HCT116 (cell line): ENCODE measurements at regions not wholly inside any gene's neighbourhood (a gene's known extent, or its start where the extent isn't known, plus 50 kb on each side); places are given as distances from the start of the nearest gene placed in this dataset.

Experiments used
- ATAC-seq: fragments of 200-7000 bp; cut with Tn5 transposase; 2 replicates; pipeline ENCODE4 v1.9.1; 2020; ENCODE audit warnings: mild to moderate bottlenecking, moderate library complexity
- BruUV-seq: library from RNA; stranded (reverse); fragments of 400-500 nt; replicated peaks from 2 replicates; lab custom pipeline; 2021; lab: Mats Ljungman, UMichigan
- CTCF ChIA-PET: fragments of 300-600 bp; sonication (Branson Sonifier 250); formaldehyde crosslinking; loops from one replicate; lab custom pipeline; 2021; ENCODE audit warnings: antibody characterized with exemption; lab: Charles Lee
- POLR2A ChIA-PET: fragments of 300-600, 350-600 bp; sonication (Branson Sonifier 250); formaldehyde crosslinking; loops from one replicate; lab custom pipeline; 2021; ENCODE audit warnings: antibody characterized with exemption; lab: Charles Lee
- RAD21 ChIA-PET, 2 experiments: fragments of 300-600 bp; sonication (Branson Sonifier 250); formaldehyde crosslinking; loops; one replicate each; lab custom pipeline; 2023; ENCODE audit warnings: low total read pairs in 2 of 2; ENCODE audit not compliant: uncharacterized antibody in 2 of 2, unreplicated experiment in 2 of 2, low non-redundant PET in 1 of 2; lab: Charles Lee
- DNase-seq: peaks from one replicate; pipeline ENCODE4 v3.0.0-alpha.2; 2010; ENCODE audit warnings: low read depth, low spot score
- H2AFZ ChIP-seq: fragments of 200-600 bp; shearing (Covaris generic), sonication (generic); 2 replicates; pipeline ENCODE4 v1.6.1; 2017; ENCODE audit warnings: low read depth, mixed run types, mixed read lengths, antibody characterized with exemption, low read length; ENCODE audit not compliant: poor library complexity, severe bottlenecking
- H3K27ac ChIP-seq: 2 replicates; pipeline ENCODE4 v1.5.1; 2012; ENCODE audit warnings: low read depth, low read length
- H3K27me3 ChIP-seq: fragments of 200-600 bp; sonication (generic); 2 replicates; pipeline ENCODE4 v1.6.1; 2016; ENCODE audit warnings: mixed run types, low read length, mixed read lengths; ENCODE audit not compliant: insufficient read depth
- H3K36me3 ChIP-seq, 2 experiments: fragments of 200-500 bp in 1 of 2; fragments of 200-600 bp in 1 of 2; sonication (Bioruptor generic) in 1 of 2; sonication (generic) in 1 of 2; 2 replicates each; pipeline versions ENCODE4 v1.5.1 to v1.6.1; 2014 to 2016; ENCODE audit warnings: low read length in 2 of 2, inconsistent platforms in 1 of 2, mixed read lengths in 1 of 2, mixed run types in 1 of 2; ENCODE audit not compliant: insufficient read depth in 2 of 2, control insufficient read depth in 1 of 2
- H3K4me1 ChIP-seq, 2 experiments: fragments of 200-600 bp in 1 of 2; sonication (generic) in 1 of 2; 2 replicates each; pipeline versions ENCODE4 v1.5.1 to v1.6.1; 2012 to 2017; ENCODE audit warnings: low read length in 2 of 2, inconsistent platforms in 1 of 2, mild to moderate bottlenecking in 1 of 2, mixed read lengths in 1 of 2, mixed run types in 1 of 2, moderate library complexity in 1 of 2; ENCODE audit not compliant: insufficient read depth in 2 of 2, control insufficient read depth in 1 of 2
- H3K4me2 ChIP-seq: fragments of 200-600 bp; sonication (generic); 2 replicates; pipeline ENCODE4 v1.6.1; 2017; ENCODE audit warnings: mixed run types, low read length, mixed read lengths
- H3K4me3 ChIP-seq, 2 experiments: fragments of 200-600 bp in 1 of 2; sonication (generic) in 1 of 2; replicated peaks in 1 of 2; 2 replicates each; pipeline ENCODE4 v1.5.1; 2011 to 2016; ENCODE audit warnings: low read length in 2 of 2, control low read depth in 1 of 2, low read depth in 1 of 2, mild to moderate bottlenecking in 1 of 2, mixed read lengths in 1 of 2, mixed run types in 1 of 2
- H3K79me2 ChIP-seq: fragments of 200-600 bp; sonication (generic); 2 replicates; pipeline ENCODE4 v1.6.1; 2017; ENCODE audit warnings: mild to moderate bottlenecking, mixed run types, low read length, moderate library complexity, mixed read lengths; ENCODE audit not compliant: insufficient read depth
- H3K9ac ChIP-seq: fragments of 200-600 bp; sonication (generic); 2 replicates; pipeline ENCODE4 v1.6.1; 2016; ENCODE audit warnings: low read length, mixed read lengths
- H3K9me2 ChIP-seq: fragments of 200-600 bp; sonication (generic), shearing (Covaris generic); 2 replicates; pipeline ENCODE4 v1.6.1; 2017; ENCODE audit warnings: mixed run types, mild to moderate bottlenecking, moderate library complexity; ENCODE audit not compliant: insufficient read depth
- H3K9me3 ChIP-seq, 2 experiments: fragments of 200-500 bp in 1 of 2; fragments of 200-600 bp in 1 of 2; sonication (Bioruptor generic) in 1 of 2; sonication (generic) in 1 of 2; 2 replicates each; pipeline ENCODE4 v1.6.1; 2014 to 2017; ENCODE audit warnings: low read length in 2 of 2, mixed read lengths in 2 of 2, inconsistent platforms in 1 of 2, low read depth in 1 of 2, mild to moderate bottlenecking in 1 of 2, mixed run types in 1 of 2, moderate library complexity in 1 of 2; ENCODE audit not compliant: control insufficient read depth in 1 of 2, insufficient read depth in 1 of 2
- H4K20me1 ChIP-seq: fragments of 200-600 bp; sonication (generic), shearing (Covaris generic); 2 replicates; pipeline ENCODE4 v1.6.1; 2017; ENCODE audit warnings: mixed run types, mild to moderate bottlenecking, moderate library complexity; ENCODE audit not compliant: insufficient read depth
- ATF3 ChIP-seq: IDR thresholded peaks from 2 replicates; pipeline ENCODE4 v1.6.1; 2012
- CEBPB ChIP-seq: IDR thresholded peaks from 2 replicates; pipeline ENCODE4 v1.6.1; 2012; ENCODE audit warnings: low read depth
- CTCF ChIP-seq, 3 experiments: fragments of 200-600 bp in 1 of 3; sonication (generic) in 1 of 3; IDR thresholded peaks in 2 of 3; conservative IDR thresholded peaks in 1 of 3; 2 replicates each; pipeline ENCODE4 v1.5.1; 2012 to 2017; ENCODE audit warnings: low read depth in 2 of 3, low read length in 2 of 3, antibody characterized with exemption in 1 of 3, borderline replicate concordance in 1 of 3, control low read depth in 1 of 3, mild to moderate bottlenecking in 1 of 3, mixed read lengths in 1 of 3, mixed run types in 1 of 3, moderate library complexity in 1 of 3; ENCODE audit not compliant: insufficient read depth in 1 of 3
- EGR1 ChIP-seq: IDR thresholded peaks from 2 replicates; pipeline ENCODE4 v1.6.1; 2012; ENCODE audit warnings: low read depth
- ELF1 ChIP-seq: IDR thresholded peaks from 2 replicates; pipeline ENCODE4 v1.6.1; 2012; ENCODE audit warnings: low read depth, borderline replicate concordance
- EZH2 ChIP-seq: fragments of 200-600 bp; sonication (generic); IDR thresholded peaks from 2 replicates; pipeline ENCODE4 v1.6.1; 2017; ENCODE audit warnings: antibody characterized with exemption, mixed run types
- FOSL1 ChIP-seq: IDR thresholded peaks from 2 replicates; pipeline ENCODE4 v1.6.1; 2012; ENCODE audit warnings: low read depth
- JUND ChIP-seq: IDR thresholded peaks from 2 replicates; pipeline ENCODE4 v1.6.1; 2012
- POLR2A ChIP-seq: IDR thresholded peaks from 2 replicates; pipeline ENCODE4 v1.7.0; 2011; ENCODE audit warnings: borderline replicate concordance; ENCODE audit not compliant: insufficient read depth, insufficient read length; ENCODE audit errors: extremely low read depth
- POLR2AphosphoS5 ChIP-seq: IDR thresholded peaks from 2 replicates; pipeline ENCODE4 v1.6.1; 2011; ENCODE audit warnings: mild to moderate bottlenecking, low read depth, low read length, moderate library complexity
- RAD21 ChIP-seq: IDR thresholded peaks from 2 replicates; pipeline ENCODE4 v1.6.1; 2012; ENCODE audit warnings: low read depth, mild to moderate bottlenecking
- REST ChIP-seq: IDR thresholded peaks from 2 replicates; pipeline ENCODE4 v1.6.1; 2012; ENCODE audit warnings: low read depth
- SIN3A ChIP-seq: IDR thresholded peaks from 2 replicates; pipeline ENCODE4 v1.6.1; 2012; ENCODE audit warnings: low read depth
- SRF ChIP-seq: IDR thresholded peaks from 2 replicates; pipeline ENCODE4 v1.6.1; 2012; ENCODE audit warnings: low read depth
- TCF7L2 ChIP-seq: IDR thresholded peaks from 2 replicates; pipeline ENCODE4 v1.7.0; 2011; ENCODE audit warnings: borderline replicate concordance, inconsistent platforms; ENCODE audit not compliant: insufficient read depth, insufficient read length; ENCODE audit errors: extremely low read depth
- YY1 ChIP-seq: IDR thresholded peaks from 2 replicates; pipeline ENCODE4 v1.6.1; 2011; ENCODE audit warnings: low read length, low read depth, moderate library complexity, mild to moderate bottlenecking; ENCODE audit not compliant: insufficient replicate concordance; ENCODE audit errors: extremely low read depth
- ZBTB33 ChIP-seq: IDR thresholded peaks from 2 replicates; pipeline ENCODE4 v1.6.1; 2011; ENCODE audit warnings: mild to moderate bottlenecking, low read length, moderate library complexity; ENCODE audit not compliant: insufficient replicate concordance; ENCODE audit errors: extremely low read depth
- intact Hi-C: fragments of 100-400 bp; cut with micrococcal nuclease; formaldehyde crosslinking; loops from 2 replicates; pipeline ENCODE4 v1.10.0; 2022

GRCh38 chr3:59450946-59451763, 401.3 kb upstream of the CFAP20DC start:
- ChIA-PET CTCF (no interaction called here), POLR2A (no interaction called here)
- Histone ChIP-seq H3K4me1 (no peaks in the 10 kb centered on the region), H3K27ac (no peak overlapping the region), H3K36me3 (no peaks in the 10 kb centered on the region), H3K9ac (no peak overlapping the region), H3K4me2 (no peak overlapping the region), H3K9me2 (no peaks in the 10 kb centered on the region), H3K9me3 (no peaks in the 10 kb centered on the region), H3K4me3 (no peak overlapping the region), H3K79me2 (no peaks in the 10 kb centered on the region), H3K27me3 (peaks cover 24% of the 10 kb centered on the region)
- BruUV-seq = no TSS peak
- intact Hi-C loops = no loop called here
- ATAC-seq = no peak
- TF ChIP-seq ATF3 = no peak
- TF ChIP-seq YY1 = no peak
- no peak for TF ChIP-seq ELF1
- TF ChIP-seq ZBTB33 = no peak
- no peak for TF ChIP-seq TCF7L2
- TF ChIP-seq SRF = no peak
- TF ChIP-seq CEBPB = no peak
- no peak for TF ChIP-seq REST
- TF ChIP-seq RAD21 = no peak
- TF ChIP-seq FOSL1 = no peak
- no peak for TF ChIP-seq EZH2
- TF ChIP-seq POLR2A = no peak
- no peak for TF ChIP-seq EGR1
- TF ChIP-seq POLR2AphosphoS5 = no peak
- TF ChIP-seq JUND = no peak
- no peak for TF ChIP-seq SIN3A
- TF ChIP-seq CTCF (IDR thresholded peaks at IDR 0.05 in 2 of 3, conservative IDR thresholded peaks at IDR 0.05 in 1 of 3; ENCODE audit: borderline replicate concordance in 1 of 3, insufficient read depth in 1 of 3, low read depth in 2 of 3, low read length in 2 of 3) = no peak
- TF ChIP-seq, all 23 proteins: peak for 0
- H4K20me1 ChIP-seq = no peaks in the 10 kb centered on the region
- no peak for DNase-seq
- H2AFZ ChIP-seq = no peak overlapping the region
- RAD21 ChIA-PET = no interaction called here
